ENCODE measurements at regions not wholly inside any gene's neighbourhood (a gene's known extent, or its start where the extent isn't known, plus 50 kb on each side); places are given as distances from the start of the nearest gene placed in this dataset.

DNA sequence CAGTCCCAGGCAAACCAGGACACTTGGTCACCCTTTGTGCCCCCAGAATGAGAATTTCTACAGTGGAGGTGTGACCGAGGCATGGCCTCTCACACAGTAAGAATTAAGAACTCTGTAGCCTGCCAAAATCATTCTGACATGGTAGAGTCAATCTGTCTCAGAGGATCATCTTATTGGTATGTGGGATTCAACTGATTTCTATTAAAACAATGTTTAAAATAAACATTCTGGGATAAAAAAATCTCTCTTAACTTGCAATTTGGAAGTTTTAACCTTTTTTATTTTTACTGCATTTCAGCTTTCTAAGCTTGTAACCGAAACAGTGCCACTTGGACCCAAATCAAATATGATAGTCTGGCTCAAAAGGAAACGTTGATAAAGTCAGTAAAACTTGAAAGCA lies 165.4 kb upstream of the LDB2 start:
- no peaks in the 10 kb centered on the region for H3F3A ChIP-seq (replicated peaks; ENCODE audit: low read depth)
- no peak overlapping the region for H3K4me3 Mint-ChIP-seq
- ATAC-seq (no peak), DNase-seq (ENCODE audit: low spot score) (no peak)
- H4K20me1 ChIP-seq (replicated peaks; ENCODE audit: insufficient read depth) = no peaks in the 10 kb centered on the region
- H3K27me3 ChIP-seq (ENCODE audit: insufficient read depth) = no peaks in the 10 kb centered on the region
- H3K27ac ChIP-seq (ENCODE audit: low read depth) = no peak overlapping the region
- peaks cover 22% of the 10 kb centered on the region; the same call in 1 of the 2 replicates for H3K9me2 ChIP-seq (ENCODE audit: insufficient read depth)
- peaks cover 3% of the 10 kb centered on the region for H3K4me1 Mint-ChIP-seq
- peaks cover 2% of the 10 kb centered on the region for H3K27me3 Mint-ChIP-seq (ENCODE audit: insufficient read depth, low read depth, poor library complexity)
- H3K4me2 ChIP-seq = no peak overlapping the region
- H2AFZ ChIP-seq = 0 out of 2 replicates have a peak overlapping the region, but pooled peaks have one; percentile 23
- TF ChIP-seq, protein P1, sequence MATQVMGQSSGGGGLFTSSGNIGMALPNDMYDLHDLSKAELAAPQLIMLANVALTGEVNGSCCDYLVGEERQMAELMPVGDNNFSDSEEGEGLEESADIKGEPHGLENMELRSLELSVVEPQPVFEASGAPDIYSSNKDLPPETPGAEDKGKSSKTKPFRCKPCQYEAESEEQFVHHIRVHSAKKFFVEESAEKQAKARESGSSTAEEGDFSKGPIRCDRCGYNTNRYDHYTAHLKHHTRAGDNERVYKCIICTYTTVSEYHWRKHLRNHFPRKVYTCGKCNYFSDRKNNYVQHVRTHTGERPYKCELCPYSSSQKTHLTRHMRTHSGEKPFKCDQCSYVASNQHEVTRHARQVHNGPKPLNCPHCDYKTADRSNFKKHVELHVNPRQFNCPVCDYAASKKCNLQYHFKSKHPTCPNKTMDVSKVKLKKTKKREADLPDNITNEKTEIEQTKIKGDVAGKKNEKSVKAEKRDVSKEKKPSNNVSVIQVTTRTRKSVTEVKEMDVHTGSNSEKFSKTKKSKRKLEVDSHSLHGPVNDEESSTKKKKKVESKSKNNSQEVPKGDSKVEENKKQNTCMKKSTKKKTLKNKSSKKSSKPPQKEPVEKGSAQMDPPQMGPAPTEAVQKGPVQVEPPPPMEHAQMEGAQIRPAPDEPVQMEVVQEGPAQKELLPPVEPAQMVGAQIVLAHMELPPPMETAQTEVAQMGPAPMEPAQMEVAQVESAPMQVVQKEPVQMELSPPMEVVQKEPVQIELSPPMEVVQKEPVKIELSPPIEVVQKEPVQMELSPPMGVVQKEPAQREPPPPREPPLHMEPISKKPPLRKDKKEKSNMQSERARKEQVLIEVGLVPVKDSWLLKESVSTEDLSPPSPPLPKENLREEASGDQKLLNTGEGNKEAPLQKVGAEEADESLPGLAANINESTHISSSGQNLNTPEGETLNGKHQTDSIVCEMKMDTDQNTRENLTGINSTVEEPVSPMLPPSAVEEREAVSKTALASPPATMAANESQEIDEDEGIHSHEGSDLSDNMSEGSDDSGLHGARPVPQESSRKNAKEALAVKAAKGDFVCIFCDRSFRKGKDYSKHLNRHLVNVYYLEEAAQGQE (IDR thresholded peaks at IDR 0.05; ENCODE audit: unreplicated experiment) = no peak
- TF ChIP-seq EZH2phosphoT487 (IDR thresholded peaks at IDR 0.05; ENCODE audit: unreplicated experiment) (no peak), CREB1 (CRISPR knock-in tag; IDR thresholded peaks at IDR 0.05; ENCODE audit: low read depth) (no peak), NANOG (IDR thresholded peaks at IDR 0.05; ENCODE audit: borderline replicate concordance) (no peak), ZNF114 (CRISPR knock-in tag; IDR thresholded peaks at IDR 0.05) (no peak), STAT1 (IDR thresholded peaks at IDR 0.05; ENCODE audit: unreplicated experiment) (no peak), ZNF331 (CRISPR knock-in tag; IDR thresholded peaks at IDR 0.05; ENCODE audit: low read depth) (no peak), POLR2AphosphoS5 (IDR thresholded peaks at IDR 0.05; ENCODE audit: low read depth) (no peak), JUNB (IDR thresholded peaks at IDR 0.05; ENCODE audit: unreplicated experiment) (no peak)
- TF ChIP-seq, protein P2, sequence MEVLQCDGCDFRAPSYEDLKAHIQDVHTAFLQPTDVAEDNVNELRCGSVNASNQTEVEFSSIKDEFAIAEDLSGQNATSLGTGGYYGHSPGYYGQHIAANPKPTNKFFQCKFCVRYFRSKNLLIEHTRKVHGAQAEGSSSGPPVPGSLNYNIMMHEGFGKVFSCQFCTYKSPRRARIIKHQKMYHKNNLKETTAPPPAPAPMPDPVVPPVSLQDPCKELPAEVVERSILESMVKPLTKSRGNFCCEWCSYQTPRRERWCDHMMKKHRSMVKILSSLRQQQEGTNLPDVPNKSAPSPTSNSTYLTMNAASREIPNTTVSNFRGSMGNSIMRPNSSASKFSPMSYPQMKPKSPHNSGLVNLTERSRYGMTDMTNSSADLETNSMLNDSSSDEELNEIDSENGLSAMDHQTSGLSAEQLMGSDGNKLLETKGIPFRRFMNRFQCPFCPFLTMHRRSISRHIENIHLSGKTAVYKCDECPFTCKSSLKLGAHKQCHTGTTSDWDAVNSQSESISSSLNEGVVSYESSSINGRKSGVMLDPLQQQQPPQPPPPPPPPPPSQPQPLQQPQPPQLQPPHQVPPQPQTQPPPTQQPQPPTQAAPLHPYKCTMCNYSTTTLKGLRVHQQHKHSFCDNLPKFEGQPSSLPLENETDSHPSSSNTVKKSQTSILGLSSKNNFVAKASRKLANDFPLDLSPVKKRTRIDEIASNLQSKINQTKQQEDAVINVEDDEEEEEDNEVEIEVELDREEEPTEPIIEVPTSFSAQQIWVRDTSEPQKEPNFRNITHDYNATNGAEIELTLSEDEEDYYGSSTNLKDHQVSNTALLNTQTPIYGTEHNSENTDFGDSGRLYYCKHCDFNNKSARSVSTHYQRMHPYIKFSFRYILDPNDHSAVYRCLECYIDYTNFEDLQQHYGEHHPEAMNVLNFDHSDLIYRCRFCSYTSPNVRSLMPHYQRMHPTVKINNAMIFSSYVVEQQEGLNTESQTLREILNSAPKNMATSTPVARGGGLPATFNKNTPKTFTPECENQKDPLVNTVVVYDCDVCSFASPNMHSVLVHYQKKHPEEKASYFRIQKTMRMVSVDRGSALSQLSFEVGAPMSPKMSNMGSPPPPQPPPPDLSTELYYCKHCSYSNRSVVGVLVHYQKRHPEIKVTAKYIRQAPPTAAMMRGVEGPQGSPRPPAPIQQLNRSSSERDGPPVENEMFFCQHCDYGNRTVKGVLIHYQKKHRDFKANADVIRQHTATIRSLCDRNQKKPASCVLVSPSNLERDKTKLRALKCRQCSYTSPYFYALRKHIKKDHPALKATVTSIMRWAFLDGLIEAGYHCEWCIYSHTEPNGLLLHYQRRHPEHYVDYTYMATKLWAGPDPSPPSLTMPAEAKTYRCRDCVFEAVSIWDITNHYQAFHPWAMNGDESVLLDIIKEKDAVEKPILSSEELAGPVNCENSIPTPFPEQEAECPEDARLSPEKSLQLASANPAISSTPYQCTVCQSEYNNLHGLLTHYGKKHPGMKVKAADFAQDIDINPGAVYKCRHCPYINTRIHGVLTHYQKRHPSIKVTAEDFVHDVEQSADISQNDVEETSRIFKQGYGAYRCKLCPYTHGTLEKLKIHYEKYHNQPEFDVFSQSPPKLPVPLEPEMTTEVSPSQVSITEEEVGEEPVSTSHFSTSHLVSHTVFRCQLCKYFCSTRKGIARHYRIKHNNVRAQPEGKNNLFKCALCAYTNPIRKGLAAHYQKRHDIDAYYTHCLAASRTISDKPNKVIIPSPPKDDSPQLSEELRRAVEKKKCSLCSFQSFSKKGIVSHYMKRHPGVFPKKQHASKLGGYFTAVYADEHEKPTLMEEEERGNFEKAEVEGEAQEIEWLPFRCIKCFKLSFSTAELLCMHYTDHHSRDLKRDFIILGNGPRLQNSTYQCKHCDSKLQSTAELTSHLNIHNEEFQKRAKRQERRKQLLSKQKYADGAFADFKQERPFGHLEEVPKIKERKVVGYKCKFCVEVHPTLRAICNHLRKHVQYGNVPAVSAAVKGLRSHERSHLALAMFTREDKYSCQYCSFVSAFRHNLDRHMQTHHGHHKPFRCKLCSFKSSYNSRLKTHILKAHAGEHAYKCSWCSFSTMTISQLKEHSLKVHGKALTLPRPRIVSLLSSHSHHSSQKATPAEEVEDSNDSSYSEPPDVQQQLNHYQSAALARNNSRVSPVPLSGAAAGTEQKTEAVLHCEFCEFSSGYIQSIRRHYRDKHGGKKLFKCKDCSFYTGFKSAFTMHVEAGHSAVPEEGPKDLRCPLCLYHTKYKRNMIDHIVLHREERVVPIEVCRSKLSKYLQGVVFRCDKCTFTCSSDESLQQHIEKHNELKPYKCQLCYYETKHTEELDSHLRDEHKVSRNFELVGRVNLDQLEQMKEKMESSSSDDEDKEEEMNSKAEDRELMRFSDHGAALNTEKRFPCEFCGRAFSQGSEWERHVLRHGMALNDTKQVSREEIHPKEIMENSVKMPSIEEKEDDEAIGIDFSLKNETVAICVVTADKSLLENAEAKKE (CRISPR knock-in tag; IDR thresholded peaks at IDR 0.05) = no peak
- TF ChIP-seq, protein P3, sequence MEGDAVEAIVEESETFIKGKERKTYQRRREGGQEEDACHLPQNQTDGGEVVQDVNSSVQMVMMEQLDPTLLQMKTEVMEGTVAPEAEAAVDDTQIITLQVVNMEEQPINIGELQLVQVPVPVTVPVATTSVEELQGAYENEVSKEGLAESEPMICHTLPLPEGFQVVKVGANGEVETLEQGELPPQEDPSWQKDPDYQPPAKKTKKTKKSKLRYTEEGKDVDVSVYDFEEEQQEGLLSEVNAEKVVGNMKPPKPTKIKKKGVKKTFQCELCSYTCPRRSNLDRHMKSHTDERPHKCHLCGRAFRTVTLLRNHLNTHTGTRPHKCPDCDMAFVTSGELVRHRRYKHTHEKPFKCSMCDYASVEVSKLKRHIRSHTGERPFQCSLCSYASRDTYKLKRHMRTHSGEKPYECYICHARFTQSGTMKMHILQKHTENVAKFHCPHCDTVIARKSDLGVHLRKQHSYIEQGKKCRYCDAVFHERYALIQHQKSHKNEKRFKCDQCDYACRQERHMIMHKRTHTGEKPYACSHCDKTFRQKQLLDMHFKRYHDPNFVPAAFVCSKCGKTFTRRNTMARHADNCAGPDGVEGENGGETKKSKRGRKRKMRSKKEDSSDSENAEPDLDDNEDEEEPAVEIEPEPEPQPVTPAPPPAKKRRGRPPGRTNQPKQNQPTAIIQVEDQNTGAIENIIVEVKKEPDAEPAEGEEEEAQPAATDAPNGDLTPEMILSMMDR (conservative IDR thresholded peaks at IDR 0.05; ENCODE audit: low read depth in 2 of 2) = no peak
- TF ChIP-seq, protein P4, sequence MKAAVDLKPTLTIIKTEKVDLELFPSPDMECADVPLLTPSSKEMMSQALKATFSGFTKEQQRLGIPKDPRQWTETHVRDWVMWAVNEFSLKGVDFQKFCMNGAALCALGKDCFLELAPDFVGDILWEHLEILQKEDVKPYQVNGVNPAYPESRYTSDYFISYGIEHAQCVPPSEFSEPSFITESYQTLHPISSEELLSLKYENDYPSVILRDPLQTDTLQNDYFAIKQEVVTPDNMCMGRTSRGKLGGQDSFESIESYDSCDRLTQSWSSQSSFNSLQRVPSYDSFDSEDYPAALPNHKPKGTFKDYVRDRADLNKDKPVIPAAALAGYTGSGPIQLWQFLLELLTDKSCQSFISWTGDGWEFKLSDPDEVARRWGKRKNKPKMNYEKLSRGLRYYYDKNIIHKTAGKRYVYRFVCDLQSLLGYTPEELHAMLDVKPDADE (IDR thresholded peaks at IDR 0.05) = no peak
- H3K27ac Mint-ChIP-seq = no peak overlapping the region
- no peaks in the 10 kb centered on the region for H3K36me3 Mint-ChIP-seq (ENCODE audit: low read depth)
- no peaks in the 10 kb centered on the region for H3K36me3 ChIP-seq (ENCODE audit: insufficient read depth)
- H3K9me3 Mint-ChIP-seq = no peaks in the 10 kb centered on the region
- H3K4me1 ChIP-seq (ENCODE audit: insufficient read depth) = no peaks in the 10 kb centered on the region
- no peaks in the 10 kb centered on the region for H3K79me2 ChIP-seq (replicated peaks; ENCODE audit: insufficient read depth)
- H3K4me3 ChIP-seq = no peak overlapping the region

Data from GM23338 (cell line).